ENCODE measurements at regions not wholly inside any gene's neighbourhood (a gene's known extent, or its start where the extent isn't known, plus 50 kb on each side); places are given as distances from the start of the nearest gene placed in this dataset.

- peak; percentile 82 for ATAC-seq
- DNase-seq (ENCODE audit: low spot score), result peak; percentile 93
Measured at GRCh38 chr13:111551204-111551820, 230.9 kb downstream of the TEX29 start.

- ATAC-seq (peak; percentile 48), DNase-seq (ENCODE audit: low spot score) (peak; percentile 65)
Measured at GRCh38 chr13:111552891-111553655, 232.6 kb downstream of the TEX29 start.

GRCh38 chr13:111554539-111555267 lies 234.3 kb downstream of the TEX29 start:
- ATAC-seq (no peak), DNase-seq (ENCODE audit: low spot score) (no peak)

- ATAC-seq, result no peak
- DNase-seq (ENCODE audit: low spot score), result no peak
Measured at GRCh38 chr13:111555268-111555808, 234.9 kb downstream of the TEX29 start.

GRCh38 chr13:111555903-111556302 lies 235.5 kb downstream of the TEX29 start:
- ATAC-seq, result no peak
- no peak for DNase-seq (ENCODE audit: low spot score)

- ATAC-seq (no peak), DNase-seq (ENCODE audit: low spot score) (no peak)
Measured at GRCh38 chr13:111556496-111556895, 236.1 kb downstream of the TEX29 start.

GRCh38 chr13:111557921-111558699 lies 237.7 kb downstream of the TEX29 start:
- ATAC-seq (no peak), DNase-seq (ENCODE audit: low spot score) (no peak)

- ATAC-seq (no peak), DNase-seq (ENCODE audit: low spot score) (no peak)
Measured at GRCh38 chr13:111558700-111559088, 238.3 kb downstream of the TEX29 start.

- ATAC-seq (no peak), DNase-seq (ENCODE audit: low spot score) (no peak)
Measured at GRCh38 chr13:111559612-111560403, 239.4 kb downstream of the TEX29 start.

- no peak for DNase-seq (ENCODE audit: low spot score)
- ATAC-seq, result no peak
Measured at GRCh38 chr13:111561091-111561781, 240.8 kb downstream of the TEX29 start.

GRCh38 chr13:111562716-111563115 lies 242.3 kb downstream of the TEX29 start:
- ATAC-seq (no peak), DNase-seq (ENCODE audit: low spot score) (no peak)

GRCh38 chr13:111564606-111565005 lies 244.2 kb downstream of the TEX29 start:
- no peak for DNase-seq (ENCODE audit: low spot score)

GRCh38 chr13:111565400-111565799 lies 245.0 kb downstream of the TEX29 start:
- ATAC-seq (no peak), DNase-seq (ENCODE audit: low spot score) (no peak)

More at GRCh38 chr13:111564606-111565005, 244.2 kb downstream of the TEX29 start:
- no peak for ATAC-seq

- ATAC-seq (no peak), DNase-seq (ENCODE audit: low spot score) (no peak)
Measured at GRCh38 chr13:111566567-111566966, 246.1 kb downstream of the TEX29 start.

- no peak for DNase-seq (ENCODE audit: low spot score)
- ATAC-seq, result no peak
Measured at GRCh38 chr13:111567637-111568036, 247.2 kb downstream of the TEX29 start.

GRCh38 chr13:111568290-111568689 lies 247.8 kb downstream of the TEX29 start:
- DNase-seq (ENCODE audit: low spot score) (peak; percentile 57), ATAC-seq (peak; percentile 51)

GRCh38 chr13:111570911-111571310 lies 250.5 kb downstream of the TEX29 start:
- DNase-seq (ENCODE audit: low spot score) (no peak), ATAC-seq (no peak)

GRCh38 chr13:111572956-111573761 lies 252.7 kb downstream of the TEX29 start:
- no peak for DNase-seq (ENCODE audit: low spot score)
- ATAC-seq, result peak; percentile 21

- ATAC-seq (no peak), DNase-seq (ENCODE audit: low spot score) (no peak)
Measured at GRCh38 chr13:111573801-111574200, 253.4 kb downstream of the TEX29 start.

Measured in left lobe of liver (tissue), 2 donors.